ENCODE measurements at regions not wholly inside any gene's neighbourhood (a gene's known extent, or its start where the extent isn't known, plus 50 kb on each side); places are given as distances from the start of the nearest gene placed in this dataset.
"Not testable (repeated sequence)": the region's sequence is repeated elsewhere in the genome, so short reads cannot be mapped to it uniquely, and the experiment has no call there.

DNA sequence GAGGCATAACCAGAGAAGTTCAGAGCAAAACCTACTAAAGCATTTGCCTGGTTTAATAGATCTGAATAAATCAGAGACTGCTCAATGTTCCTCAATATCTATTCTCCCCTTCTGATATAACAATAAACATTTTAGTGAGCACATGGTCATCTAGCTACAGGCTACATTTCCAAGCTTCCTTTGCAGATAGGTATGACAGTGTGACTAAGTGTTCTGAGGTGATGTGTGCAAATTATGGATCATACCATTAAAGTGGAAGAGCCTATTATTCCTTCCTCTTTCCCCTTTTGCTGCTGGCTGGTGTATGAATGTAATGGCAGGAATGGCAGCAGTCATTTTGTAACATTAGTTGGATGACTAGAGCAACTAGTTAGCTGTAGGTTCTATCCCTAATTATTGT, 285.8 kb upstream of the RASA1 start:
- no peak for DNase-seq

DNA sequence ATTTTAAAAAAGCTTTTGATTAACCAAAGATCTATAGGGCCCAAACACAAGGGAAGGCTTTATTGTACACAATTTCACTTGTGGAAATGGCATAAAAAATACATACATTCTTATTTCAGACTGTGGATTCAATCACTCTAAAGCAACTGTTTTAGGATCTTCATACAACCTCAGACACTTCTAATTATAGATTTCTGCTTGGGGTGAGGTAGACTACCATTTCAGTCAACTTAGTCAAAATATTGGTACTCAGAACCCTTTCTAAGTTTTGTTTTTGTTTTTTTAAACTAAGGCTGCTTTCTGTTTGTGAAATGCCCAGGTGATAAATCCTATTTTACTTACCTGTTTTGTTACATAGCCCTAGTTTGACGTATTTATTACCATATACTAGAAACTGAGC, 284.5 kb upstream of the RASA1 start:
- no peak for DNase-seq

DNA sequence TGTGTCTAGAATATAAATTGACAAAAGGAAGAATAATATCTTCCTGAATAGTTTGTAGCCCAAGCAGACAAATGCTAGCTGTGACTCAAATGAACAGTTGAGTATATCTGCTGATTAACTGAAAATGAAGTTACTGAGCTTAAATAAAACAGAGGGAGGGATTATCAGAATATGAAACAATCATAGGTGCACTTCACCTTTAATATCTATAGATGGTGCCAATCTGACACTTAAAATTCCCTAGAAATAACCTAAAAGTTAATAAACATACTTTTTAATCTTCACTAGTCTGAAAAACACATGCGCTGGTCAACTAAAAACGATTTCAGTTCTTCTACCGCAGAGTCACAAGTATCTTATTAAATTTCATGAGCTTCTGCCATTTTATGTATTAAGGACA, 280.8 kb upstream of the RASA1 start:
- peak in 1 of 2 experiments; percentile 15 for DNase-seq

DNA sequence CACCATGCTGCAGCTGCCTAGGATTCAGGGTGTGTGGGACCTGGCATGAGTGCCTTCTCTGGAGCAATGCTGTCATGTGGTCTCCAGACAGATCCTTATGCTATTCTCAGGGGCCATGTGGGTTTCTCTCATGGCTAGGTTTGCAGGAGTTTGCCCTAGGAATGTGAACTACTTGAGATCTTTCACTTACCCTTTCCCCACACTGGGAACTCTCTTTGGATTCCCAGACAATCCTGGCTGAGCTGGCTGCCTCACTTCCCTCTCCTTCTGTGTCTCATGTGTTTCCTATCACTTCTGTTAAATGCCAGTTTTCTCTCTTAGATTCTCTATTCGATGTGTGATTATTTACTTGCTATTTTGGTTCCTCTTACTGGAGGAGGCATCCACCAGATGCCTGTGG, 270.2 kb upstream of the RASA1 start:
- DNase-seq: peak; percentile 25 to 39

DNA sequence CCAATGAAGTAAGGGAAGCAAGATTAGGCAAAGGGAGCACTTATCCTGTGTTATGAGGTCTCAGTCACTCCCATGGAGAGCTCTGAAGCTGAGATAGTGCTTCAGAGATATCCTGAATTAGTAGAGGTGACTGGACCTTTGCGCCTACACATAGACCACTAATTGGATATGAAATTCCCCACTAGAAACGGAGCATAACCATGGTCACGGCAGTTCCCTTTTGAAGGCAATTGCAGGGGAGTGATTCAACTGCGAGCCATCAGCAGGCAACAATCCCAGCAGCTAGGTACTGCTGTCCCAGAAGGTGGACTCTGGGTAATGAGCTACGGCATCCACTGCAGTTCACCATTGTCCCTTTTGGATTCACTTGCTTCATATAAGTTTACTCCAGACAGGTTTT, 267.7 kb upstream of the RASA1 start:
- no peak for DNase-seq

DNA sequence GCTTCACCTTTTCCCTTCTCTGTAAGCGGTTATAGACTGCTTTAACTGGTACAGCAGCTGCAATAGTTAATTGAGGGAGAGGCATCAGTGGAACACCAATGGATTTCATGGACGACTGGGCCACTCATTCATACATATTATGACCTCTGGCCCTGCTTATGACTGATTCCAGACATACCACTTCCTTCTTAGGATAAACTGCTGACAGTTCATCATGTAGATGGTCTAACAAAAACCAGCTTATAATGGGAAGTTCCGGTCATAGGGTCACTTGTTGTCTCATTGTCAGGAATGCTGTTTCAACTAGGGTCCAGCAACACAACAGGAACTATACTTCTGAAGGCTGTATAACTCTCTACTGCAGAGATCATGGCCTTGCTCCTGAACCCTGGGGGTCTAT, 265.2 kb upstream of the RASA1 start:
- DNase-seq: no peak

DNA sequence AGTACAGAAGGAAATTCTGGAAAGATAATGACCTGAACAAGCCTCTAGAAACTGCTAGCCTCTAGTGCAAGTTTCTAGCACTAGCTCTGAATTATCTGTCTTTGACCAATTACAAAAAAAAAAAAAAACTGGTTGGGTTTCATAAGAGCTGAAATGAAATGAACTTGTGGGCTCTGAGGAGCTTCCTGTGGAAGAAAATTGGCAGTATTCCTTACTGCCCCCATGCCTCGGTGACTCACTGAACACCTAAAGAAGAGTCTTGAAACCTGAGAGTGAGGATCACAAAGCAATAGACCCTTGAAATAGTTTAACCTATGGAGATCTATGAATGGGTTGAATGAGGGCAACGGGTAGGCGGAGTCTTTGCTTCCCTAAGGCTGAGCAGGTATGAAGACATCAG, 263.6 kb upstream of the RASA1 start:
- DNase-seq: no peak

DNA sequence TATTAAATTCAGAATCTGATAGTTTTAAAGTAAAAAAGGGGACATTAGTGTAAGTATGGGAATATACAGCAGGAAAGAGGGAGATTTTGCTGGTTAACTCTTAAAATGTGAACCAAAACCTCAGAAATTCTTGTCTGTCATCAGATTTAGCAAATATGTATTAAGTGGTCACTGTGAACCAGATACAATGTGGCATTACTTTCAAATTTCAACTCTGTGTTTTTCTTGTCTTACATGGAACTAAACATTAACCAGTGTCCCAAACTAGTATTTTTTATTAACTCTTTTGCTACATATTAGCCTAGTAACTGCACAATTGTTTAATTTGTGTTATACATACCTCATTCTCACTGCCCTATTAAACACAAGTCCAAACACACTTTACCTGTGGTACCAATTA, 259.9 kb upstream of the RASA1 start:
- no peak for DNase-seq

DNA sequence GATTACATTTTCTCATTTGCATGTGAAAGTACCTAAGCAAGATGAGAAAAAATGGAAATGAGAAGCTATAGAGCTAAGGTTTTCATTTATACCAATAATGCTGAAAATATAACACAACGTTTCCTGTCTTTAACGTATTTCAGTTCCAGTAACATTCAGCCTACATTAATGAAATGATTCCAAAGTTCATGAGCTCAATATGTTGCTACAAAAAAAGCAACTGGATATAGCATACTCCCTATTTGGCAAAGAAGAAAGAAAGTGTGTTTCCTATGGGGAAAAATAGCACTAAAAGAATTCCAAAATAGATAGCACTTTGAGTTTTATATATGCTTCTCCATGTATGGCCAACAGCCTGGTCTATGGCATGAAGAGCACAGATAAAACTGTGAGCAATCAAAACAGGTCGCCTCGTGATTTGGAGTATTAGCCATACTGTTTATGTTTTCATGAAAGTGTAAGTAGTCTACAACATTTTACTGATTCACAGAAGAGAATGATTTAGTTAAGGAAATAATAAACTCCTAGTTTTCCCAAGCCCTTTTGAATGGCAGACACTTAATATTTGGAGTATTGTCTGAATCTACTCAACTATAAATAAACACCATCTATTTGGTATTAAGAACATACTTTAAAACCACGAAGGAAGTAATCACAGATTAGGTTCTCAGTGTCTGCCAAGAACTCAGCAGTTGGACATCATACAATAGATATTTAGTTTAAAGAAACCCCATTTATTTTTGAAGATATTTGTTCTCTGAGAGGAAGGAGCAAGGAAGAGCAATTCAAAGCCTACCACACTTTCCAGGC, 258.7 kb upstream of the RASA1 start:
- DNase-seq: no peak

DNA sequence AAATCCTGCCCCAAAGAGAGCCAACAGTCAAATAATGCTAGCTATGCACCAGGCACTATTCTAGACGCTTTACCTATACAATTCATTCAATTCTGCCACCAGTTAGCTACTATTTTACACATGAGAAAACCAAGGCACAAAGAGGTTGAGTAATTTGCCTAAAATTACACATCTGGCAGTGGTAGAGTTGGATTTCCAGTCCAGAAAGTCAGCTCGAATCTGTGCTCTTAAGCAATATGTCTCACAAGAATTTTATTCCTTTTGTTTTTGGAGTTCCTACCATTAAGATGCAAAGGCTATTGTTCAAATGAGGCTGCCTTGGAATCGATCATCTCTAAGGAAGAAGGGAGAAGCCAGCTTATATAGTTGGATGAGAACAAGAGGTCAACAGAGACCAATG, 256.9 kb upstream of the RASA1 start:
- no peak for DNase-seq

DNA sequence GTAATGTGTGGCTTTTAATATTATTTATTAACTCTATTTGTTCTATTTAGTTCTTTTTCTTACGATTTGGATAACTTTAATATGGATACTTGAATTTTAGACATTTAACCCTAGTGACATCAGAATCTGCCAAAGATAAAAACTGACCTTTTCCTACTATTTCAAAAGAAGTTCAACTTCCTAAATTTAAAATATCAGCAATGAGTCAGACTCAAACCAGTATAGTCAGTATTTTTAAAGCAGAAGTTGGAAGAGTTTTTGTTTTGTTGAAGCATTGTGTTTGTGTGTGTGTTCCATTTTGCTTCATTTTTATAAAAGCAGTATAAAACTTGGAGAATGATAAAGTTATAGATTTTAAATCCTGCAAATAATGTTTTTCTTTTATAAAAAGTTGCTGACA, 251.8 kb upstream of the RASA1 start:
- peak; percentile 68 to 69 for DNase-seq

DNA sequence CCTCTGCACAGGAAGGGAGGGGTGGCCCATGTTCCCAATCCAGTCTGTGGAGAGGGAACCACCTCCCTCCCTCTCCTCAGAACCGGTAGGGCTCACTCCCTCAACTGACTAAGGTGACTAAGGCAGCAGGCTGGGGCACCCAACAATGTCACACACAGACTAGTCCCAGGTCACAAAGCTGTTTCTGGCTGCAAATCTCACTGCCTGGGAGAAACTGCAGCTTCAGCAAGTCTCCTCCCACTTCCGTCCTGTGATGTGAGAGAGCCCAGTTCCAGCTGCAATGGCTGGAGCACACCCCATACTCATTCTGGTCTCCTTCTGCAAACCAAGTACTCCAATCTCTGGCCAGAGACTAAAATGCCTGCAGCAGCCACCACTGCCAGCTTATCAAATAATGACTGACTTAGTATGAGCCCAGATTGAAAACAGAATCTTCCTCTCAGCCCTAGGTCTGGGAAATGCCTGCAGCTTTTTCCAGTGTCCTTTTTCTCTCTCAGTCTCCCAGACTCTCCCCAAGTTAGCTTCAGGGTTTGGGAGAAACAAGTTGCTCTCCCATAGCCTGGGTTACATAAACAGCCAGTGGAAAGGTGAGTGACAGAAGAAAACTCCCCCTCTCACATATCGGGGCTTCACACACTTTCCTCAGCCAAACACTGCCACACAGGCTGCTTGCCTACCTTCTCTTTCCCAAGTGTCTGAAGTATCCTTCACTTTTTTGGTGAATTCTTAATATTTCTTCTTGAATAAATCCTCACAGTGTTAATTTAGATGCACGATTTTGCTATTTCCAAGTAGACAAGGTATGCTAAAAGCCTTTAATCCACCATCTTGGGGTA, 247.4 kb upstream of the RASA1 start:
- peak; percentile 56 to 63 for DNase-seq

DNA sequence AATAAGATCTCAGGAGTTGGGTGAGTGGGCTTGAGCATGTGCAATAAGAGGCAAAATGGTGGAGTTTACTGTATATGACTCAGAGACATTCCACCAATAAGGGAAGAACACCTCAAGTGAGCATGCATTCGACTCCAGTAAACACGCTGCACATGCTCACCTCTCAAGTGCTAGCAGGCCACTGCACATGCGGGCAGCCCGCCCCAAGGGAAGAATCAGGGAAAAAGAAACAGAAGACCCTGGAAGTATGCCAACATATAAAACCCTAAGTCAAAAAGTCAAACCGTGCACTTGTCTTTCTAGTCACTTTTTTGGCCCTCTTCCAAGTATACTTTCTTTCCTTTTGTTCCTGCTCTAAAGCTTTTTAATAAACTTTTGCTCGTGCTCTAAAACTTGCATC, 245.3 kb upstream of the RASA1 start:
- no peak for DNase-seq

DNA sequence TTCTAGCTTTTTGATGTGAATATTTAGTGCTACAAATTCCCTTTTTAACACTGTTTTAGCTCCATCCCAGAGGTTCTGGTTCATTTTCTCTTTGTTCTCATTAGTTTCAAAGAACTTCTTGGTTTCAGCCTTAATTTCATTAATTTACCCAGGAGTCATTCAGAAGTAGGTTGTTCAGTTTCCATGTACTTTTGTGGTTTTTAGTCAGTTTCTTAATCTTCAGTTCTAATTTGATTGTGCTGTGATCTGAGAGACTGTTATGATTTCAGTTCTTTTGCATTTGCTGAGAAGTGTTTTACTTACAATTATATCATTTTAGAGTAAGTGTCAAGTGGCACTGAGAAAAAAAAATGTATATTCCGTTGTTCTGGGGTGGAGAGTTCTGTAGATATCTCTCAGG, 240.1 kb upstream of the RASA1 start:
- DNase-seq: no peak

DNA sequence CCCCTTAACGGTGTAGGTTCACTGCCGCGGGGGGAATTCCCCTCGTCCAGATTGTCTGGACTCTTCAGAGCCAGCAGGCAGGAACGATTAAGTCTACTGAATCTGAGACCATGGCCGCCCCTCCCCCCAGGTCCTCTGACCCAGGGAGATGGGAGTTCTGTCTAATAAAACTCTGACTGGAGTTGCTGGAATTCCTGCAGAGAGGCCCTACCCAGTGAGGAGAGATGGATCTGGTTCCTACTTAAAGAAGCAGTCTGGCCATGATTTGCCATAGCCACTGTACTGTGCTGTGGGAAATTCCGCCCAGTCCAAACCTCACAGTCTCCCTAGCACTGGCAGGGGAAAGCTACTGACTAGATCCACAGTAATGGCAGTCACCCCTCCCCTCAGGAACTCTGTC, 237.7 kb upstream of the RASA1 start:
- no peak for DNase-seq

DNA sequence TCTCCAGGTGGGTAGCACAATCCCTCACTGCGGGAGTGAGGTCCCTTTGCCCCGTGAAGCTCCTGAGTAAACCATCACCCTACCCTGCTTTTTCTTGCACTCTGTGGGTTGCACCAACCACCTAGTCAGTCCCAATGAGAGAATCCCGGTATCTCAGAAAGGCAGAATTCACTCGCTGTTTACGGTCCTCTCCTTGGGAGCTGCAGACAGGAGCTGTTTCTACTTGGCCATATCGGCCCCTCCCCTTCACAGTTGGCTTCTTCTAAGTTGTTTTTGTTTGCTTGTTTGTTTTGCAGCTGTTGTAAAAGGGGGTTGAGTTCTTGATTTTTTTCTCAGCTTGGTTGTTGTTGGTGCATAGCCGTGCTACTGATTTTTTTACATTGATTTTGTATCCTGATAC, 237.0 kb upstream of the RASA1 start:
- DNase-seq: no peak

DNA sequence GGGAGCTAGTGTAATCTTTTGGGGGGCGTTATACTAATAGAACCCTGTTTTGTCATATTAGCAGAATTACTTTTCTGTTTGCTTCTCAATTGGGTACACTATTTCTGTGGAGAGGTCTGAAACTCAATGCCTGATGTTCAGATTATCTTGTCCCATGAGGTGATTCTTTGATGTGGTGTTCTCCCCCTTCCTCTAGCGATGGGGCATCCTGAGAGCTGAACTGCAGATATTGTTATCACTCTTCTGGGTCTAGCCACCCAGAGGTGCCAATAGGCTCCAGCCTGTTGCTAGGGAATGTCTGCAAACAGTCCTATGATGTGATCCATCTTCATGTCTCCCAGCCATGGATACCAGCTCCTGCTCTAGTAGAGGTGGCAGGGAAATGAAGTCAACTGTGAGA, 233.1 kb upstream of the RASA1 start:
- DNase-seq: no peak

DNA sequence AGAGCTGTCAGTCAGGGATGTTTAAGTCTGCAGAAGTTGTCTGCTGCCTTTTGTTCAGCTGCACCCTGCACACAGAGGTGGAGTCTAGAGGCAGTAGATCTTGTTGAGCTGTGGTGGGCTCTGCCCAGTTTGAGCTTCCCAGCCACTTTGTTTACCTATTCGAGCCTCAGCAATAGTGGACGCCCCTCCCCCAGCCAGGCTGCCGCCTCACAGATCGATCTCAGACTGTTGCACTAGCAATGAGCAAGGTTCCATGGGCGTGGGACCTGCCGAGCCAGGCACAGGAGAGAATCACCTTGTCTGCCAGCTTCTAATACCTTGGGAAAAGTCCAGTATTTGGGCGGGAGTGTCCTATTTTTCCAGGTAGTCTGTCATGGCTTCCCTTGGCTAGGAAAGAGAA, 225.1 kb upstream of the RASA1 start:
- DNase-seq: no peak

DNA sequence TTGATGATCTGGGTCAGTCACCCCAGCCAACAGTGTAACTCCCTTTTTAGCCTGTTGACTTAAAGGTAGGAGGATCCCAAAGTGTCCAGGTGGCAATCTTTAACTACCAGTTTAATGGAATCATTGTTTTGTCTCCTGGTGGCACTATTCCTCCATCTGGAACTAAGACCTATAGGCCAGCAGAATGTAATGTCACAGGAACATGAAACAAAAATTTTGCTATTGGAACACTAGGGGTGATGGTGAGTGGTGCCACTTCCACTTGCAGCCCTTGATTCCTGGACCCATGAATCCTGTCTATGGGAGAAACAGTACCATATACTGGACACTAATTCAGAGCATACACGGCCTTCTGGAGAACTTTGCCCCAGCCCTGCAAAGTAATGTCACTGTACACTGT, 219.5 kb upstream of the RASA1 start:
- no peak for DNase-seq

DNA sequence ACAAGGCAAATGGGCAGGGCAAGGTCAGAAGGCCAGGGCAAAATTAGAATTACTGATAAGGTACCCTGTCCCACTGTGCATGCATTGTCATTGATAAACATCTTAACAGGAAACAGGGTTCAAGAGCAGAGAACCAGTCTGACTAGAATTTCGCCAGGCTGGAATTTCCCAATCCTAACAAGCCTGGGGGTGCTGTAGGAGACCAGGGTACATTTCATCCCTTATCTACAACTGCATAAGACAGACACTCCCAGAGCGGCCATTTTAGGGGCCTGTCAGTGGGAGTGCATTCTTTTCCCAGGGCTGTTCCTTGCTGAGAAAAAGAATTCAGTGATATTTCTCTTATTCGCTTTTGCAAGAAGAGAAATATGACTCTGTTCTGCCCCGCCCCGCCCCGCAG, 218.7 kb upstream of the RASA1 start:
- not testable (repeated sequence) for DNase-seq

DNA sequence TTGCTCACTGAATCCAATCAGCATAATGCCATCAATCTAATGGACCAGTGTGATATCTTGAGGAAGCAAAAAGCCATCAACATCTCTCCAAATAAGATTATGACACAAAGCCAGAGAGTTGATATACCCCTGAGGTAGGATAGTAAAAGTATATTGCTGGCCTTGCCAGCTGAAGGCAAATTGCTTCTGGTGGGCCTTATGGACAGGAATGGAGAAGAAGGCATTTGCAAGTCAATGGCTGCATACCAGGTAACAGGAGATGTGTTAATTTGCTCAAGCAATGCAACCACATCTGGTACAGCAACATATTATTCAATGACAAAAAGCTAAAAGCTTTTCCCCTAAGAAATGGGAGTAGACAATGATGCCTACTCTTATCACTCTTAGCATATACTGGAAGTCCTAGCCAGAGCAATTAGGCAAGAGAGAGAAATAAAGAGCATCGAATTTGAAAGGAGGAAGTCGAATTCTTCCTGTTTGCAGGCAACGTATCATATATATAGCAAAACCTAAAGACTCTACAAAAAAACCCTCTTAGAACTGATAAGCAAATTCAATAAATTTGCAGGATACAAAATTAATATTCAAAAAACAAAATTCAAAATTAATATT, 216.1 kb upstream of the RASA1 start:
- DNase-seq: peak; percentile 38 to 58

DNA sequence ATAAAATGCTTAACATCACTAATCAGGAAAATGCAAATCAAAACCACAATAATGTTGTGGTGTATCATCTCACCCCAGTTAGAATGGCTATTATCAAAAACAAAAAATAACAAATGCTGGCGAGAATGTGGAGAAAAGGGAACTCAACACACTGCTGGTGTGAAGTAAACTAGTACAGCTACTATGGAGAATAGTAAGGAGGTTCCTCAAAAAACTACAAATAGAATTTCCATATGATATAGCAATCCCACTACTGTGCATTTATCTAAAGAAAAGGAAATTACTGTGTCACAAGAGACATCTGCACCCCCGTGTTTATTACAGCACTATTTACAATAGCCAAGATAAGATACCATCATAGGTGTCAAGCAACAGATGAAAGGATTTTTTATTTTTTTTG, 214.5 kb upstream of the RASA1 start:
- peak; percentile 41 to 52 for DNase-seq

DNA sequence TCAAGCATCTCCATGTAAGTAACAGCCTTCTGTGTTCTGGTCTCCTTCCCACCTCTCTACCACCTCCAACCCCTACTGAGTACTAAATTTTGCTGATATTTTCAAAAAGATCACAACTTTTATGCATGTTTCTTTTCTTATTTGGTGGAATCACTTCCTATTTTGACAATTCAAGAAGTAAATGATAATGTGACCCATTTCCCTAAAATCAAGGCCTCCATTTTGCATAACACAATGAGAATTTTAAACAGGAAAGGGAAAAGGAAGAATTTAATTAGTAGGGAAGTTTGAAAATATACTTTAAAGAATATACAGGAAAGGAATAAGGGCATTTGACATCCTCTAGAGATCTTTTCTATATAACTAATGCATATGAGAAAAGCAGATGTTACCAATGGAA, 212.9 kb upstream of the RASA1 start:
- no peak for DNase-seq

DNA sequence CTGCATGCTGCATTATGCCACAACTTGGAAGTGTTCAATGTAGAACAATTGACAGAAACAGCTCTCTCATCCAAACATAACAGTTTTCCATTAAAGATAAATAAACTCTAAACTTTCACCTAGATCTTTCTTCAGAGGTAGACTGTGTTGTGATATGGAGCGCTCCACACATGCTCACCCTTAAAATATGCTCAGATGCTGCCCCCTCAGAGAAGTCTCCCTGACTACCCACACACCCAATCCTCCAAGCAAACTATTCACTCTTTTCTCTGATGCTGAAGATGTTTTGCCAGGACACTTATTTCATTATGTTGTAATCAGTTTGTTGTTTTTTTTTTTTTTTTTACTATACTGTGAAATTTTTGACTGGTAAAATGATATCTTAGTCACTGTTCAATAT, 206.6 kb upstream of the RASA1 start:
- DNase-seq: no peak

All from Kasumi-1 (cell line).